AG20443 (cell line): ENCODE measurements at regions not wholly inside any gene's neighbourhood (a gene's known extent, or its start where the extent isn't known, plus 50 kb on each side); places are given as distances from the start of the nearest gene placed in this dataset.

Source experiments
- DNase-seq: peaks from one replicate; pipeline ENCODE4 v3.0.0; 2012; ENCODE audit warnings: low spot score, mixed read lengths

DNA sequence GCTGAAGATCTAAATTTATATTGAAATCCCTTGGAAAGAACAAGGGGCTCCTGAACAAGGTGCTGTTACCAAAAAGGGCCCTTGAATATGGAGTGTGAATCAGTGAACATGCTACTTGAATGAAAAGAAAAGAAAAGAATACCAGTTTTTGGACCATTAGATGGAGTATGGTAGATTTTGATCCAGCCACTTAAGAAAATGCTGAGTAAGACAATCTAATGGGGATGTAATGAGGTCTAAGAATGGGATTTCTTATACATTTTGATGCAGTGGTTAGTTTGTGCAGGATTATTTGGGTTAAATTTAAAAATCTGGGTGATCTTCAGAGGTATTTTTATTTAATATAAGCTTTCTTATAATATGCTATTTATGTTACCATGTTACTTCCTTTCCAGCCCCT, 2003.0 kb upstream of the LRRTM1 start:
- DNase-seq, result no peak

GRCh38 chr2:82301506-82301905, 1997.0 kb upstream of the LRRTM1 start:
- no peak for DNase-seq

DNA sequence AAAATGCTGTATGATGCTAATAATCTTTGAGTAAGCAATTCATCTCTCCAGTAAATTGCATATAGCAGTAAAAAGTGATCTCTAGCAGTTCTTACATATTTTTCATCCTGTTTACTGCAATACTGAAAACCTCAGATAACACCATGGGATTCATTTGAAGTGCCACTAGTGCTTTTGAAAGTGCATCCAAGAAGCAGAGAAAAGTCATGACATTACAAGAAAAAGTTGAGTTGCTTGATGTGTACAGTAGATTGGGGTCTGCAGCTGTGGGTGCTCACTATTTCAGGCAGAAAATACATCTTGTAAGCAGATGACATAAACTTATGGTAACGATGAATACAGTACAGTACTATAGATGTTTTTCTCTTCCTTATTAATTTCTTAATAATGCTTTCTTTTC, 1984.9 kb upstream of the LRRTM1 start:
- DNase-seq, result no peak

DNA sequence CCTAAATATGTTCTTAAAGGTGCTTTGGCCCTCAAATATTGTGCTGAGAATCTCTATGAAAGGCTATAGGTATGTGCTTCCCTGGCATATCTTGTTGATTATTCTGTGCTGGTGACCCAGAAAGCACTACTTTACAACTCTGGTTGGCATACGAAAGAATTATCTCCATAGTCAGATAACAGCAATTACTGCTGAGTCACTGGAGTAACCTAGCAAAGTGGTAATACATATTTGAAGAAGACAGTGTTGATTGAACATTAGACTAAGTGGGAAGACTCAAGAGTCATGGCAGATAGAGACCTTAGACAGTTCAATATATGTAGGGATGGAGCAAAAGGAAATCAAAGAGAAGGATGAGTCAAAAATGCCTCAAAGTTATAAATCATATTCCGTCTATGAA, 1978.5 kb upstream of the LRRTM1 start:
- no peak for DNase-seq

GRCh38 chr2:82282111-82282882, 1977.7 kb upstream of the LRRTM1 start:
- no peak for DNase-seq

DNA sequence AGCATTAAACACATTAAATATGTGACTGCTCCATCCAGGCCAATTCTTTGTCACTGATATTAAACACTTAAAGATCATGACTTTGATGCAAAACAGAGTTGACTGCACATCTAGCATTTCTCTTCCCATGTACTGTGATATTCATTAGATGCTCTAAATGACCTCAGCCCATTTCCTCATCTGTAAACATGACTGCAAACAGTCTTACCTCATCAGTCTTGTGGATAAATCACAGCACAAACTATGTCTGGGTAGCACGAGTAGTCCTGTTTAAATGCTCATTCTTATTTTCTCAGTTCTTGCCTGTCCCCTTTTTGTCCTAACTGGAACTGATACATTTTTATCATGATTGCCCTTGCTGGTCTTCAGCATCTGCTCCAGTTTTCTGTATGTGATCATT, 1974.8 kb upstream of the LRRTM1 start:
- DNase-seq, result no peak

DNA sequence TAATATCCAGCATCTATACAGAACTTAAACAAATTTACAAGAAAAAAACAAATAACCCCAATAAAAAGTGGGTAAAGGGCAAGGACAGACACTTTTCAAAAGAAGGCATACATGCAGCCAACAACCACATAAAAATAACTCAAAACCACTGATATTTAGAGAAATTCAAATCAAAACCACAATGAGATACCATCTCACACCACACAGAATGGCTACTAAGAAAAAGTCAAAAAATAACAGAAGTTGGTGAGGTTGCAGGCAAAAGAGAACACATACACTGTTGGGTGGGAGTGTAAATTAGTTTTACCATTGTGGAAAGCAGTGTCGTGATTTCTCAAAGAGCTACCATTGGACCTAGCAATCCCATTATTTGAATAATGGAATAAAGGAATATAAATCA, 1973.9 kb upstream of the LRRTM1 start:
- DNase-seq, result no peak

DNA sequence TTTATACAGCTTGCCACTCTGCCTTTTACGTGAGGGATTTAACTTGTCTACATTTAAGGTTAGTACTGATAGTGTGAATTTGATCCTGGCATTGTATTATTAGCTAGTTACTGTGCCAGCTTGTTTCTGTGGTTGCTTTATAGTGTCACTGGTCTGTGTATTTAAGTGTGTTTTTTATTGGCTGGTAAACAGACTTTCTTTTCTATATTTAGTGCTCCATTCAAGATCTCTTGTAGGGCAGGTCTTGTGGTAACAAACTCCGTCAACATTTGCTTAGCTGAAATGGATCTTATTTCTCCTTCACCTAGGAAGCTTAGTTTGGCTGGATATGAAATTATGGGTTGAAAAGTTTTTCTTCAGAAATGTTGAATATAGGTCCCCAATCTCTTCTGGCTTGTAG, 1971.0 kb upstream of the LRRTM1 start:
- no peak for DNase-seq

GRCh38 chr2:82268446-82268845, 1963.9 kb upstream of the LRRTM1 start:
- no peak for DNase-seq

GRCh38 chr2:82260521-82260920, 1956.0 kb upstream of the LRRTM1 start:
- DNase-seq, result no peak

- no peak for DNase-seq
These were observed 1955.0 kb upstream of the LRRTM1 start for GRCh38 chr2:82259551-82259950.

DNA sequence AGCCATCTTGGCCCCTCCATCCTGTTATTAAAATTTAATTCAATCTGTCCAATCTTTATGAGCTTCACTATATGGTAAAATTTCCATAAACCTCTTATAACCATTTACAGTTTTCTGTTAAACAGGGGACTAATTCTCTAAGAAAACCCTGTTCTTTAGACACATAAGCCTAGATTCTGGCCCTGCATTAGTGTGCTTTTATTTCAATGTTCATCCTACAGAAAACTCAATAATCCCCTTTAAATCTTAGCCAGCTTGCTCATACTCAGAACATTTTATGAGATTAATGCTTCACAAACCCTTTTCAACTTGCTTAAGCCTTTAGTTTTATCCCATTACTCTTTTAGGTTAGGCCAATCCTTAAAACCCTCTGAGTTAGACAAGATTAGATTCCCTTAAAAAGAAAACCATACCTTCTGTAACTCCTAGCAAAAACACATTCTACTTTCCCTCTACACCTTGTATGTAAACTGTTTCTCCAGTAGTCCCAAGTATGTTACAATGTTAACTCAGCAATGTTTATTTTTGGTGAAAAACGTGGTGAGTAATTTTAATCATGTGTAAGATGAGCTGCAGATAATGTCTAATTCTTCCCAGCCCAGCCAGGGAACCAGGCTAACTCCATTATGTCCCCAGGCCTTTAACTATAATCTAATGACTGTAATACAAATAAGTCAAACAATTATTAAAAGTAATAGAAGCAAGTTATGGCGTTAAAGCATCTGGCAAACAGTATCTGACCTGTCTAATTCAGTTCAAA, 1953.4 kb upstream of the LRRTM1 start:
- no peak for DNase-seq

GRCh38 chr2:82256983-82257632, 1952.6 kb upstream of the LRRTM1 start:
- no peak for DNase-seq

DNA sequence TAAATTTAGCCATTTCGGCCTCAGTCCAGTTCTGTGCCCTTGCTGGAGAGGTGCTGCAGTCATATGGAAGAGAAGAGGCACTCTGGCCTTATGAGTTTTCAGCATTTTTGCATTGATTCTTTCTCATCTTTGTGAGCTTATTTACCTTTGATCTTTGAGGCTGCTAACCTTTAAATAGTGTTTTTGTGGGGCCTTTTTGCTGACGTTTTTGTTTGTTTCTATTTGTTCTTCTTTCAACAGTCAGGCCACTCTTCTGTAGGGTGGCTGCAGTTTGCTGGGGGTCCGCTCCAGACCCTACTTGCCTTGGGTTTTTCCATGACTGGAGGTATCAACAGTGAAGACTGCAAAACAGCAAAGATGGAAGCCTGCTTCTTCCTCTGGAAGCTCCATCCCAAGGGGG, 1951.7 kb upstream of the LRRTM1 start:
- no peak for DNase-seq

DNA sequence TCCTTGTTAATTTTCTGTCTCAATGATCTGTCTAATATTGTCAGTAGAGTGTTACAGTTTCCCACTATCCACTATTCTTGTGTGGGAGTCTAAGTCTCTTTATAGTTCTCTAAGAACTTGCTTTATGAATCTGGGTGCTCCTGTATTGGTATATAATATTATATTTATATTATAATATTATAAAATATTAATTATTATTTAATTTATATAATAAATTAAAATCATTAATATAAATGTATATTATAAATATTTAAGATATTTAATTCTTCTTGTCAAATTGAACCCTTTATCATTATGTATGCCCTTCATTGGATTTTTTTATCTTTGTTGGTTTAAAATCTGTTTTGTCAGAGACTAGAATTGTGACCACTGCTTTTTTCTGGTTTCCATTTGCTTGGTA, 1950.2 kb upstream of the LRRTM1 start:
- no peak for DNase-seq

DNA sequence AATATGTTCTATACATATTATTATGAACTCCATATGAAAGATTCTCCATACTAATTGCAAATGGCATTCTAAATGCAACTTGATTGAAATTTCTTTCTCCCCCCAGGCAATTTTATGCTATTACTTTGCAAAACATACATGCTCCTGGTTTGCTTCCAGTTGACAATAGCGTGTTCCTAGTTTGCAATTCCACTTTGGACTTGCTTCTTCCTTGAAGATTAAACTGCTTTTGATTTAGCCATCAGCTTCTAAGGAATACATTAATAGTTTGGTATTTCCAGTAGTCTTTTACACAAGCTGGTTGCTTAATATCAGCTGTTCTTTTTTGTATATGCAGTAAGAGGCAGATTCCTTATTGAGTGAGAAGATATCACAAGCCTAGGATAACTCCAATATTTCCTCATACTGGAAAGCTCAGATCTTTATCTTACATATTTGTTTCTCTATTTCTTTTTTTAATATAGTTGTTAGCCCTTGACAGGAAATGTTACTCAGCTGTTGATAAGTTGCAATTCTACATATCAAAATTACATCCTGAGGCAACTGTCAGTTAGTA, 1941.7 kb upstream of the LRRTM1 start:
- DNase-seq, result no peak

DNA sequence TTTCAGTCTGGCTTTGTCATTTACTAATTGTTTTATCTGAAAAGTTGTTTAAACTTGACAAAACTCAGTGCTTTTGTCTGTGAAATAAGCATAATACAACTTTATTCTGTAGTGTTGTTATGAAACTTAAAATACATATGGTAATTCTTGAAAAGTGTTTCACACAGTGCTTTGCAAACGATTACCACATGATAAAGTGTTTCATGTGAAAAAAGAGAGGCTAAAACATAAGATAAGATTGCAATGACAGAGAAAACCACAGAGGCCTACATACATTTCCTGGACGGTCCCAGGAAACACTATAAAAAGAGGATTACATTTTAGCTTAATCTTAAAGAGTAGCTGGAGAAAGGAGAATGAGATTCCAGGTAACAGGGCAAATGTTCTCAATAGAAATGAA, 1934.6 kb upstream of the LRRTM1 start:
- no peak for DNase-seq

DNA sequence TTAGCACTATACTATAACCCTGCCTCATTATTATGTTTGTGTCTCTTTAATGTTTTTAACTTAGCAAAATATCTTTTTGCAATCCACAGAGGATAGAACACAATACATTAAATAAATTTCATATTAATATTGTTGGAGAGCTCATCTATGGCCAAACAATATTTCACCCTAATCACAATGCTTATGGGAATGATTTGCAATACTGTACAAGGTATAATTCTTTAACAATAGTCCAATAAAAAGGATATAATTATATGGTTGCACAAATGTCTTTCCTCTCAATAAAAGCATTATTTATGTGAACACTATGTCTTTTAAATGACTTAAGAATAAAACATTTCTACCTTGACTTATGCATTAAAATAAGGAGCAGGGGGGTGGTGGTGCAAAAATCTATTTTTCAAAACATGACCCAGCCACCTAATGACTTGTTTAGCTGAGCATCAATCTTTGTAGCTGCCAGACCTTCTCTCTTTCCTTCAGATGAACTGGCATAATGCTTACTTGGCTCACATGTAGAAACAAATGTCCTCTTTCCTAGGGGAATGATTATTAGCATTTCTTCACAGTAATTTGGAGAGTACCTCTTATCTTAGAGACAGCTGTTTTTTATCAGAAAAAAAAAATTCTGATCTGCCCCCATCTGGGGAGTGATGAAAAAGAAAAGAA, 1933.6 kb upstream of the LRRTM1 start:
- DNase-seq, result no peak

GRCh38 chr2:82234283-82234874, 1929.8 kb upstream of the LRRTM1 start:
- DNase-seq, result no peak

DNA sequence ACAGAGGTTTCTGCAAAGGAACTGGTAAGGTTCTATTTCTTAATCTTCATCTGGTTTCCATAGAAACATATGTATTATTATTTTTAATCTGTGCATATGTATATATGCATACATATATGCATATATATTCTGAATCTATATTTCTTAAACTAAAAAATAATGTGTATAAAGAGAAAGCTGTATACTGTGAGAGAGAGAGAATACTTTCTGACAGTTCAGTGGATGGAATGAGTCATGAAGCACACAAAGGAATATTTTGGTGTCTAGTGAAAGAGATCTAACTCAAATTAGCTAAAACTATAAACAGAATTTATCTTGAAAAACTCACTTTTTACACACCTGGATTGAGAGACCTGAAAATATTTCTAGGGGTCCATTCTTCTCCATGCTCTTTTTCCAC, 1929.3 kb upstream of the LRRTM1 start:
- DNase-seq, result no peak

GRCh38 chr2:82230406-82230805, 1925.9 kb upstream of the LRRTM1 start:
- DNase-seq, result no peak

- no peak for DNase-seq
These were observed 1921.9 kb upstream of the LRRTM1 start for GRCh38 chr2:82226441-82226840.
